Loucy (cell line): ENCODE measurements at regions not wholly inside any gene's neighbourhood (a gene's known extent, or its start where the extent isn't known, plus 50 kb on each side); places are given as distances from the start of the nearest gene placed in this dataset.

Experiments
- CTCF ChIP-seq: fragments of 200-600 bp; sonication (generic); conservative IDR thresholded peaks from 2 replicates; pipeline ENCODE4 v1.5.1; 2014; ENCODE audit warnings: mild to moderate bottlenecking, antibody characterized with exemption, low read length
- EZH2phosphoT487 ChIP-seq: fragments of 200-600 bp; IDR thresholded peaks from 2 replicates; pipeline ENCODE4 v1.6.1; 2018; ENCODE audit warnings: antibody characterized with exemption, mild to moderate bottlenecking, moderate library complexity, borderline replicate concordance

- TF ChIP-seq CTCF: no peak
- TF ChIP-seq EZH2phosphoT487: no peak
Measured at GRCh38 chr4:187006189-187006618, 282.5 kb upstream of the FAT1 start.
